OCI-LY3 (cell line): ENCODE measurements at regions not wholly inside any gene's neighbourhood (a gene's known extent, or its start where the extent isn't known, plus 50 kb on each side); places are given as distances from the start of the nearest gene placed in this dataset.

Experiments
- H2AFZ ChIP-seq: fragments of 200-600, 300-600 bp; shearing (Covaris generic); 2 replicates; pipeline ENCODE4 v1.6.0; 2014; ENCODE audit warnings: antibody characterized with exemption, low read depth, low read length
- H3K27ac ChIP-seq: fragments of 200-600, 300-600 bp; sonication (generic); 2 replicates; pipeline ENCODE4 v1.5.1; 2014; ENCODE audit warnings: mild to moderate bottlenecking, low read length, moderate library complexity, mixed read lengths
- H3K27me3 ChIP-seq: fragments of 200-600, 300-600 bp; sonication (generic); 2 replicates; pipeline ENCODE4 v1.6.1; 2014; ENCODE audit warnings: low read depth, low read length, mixed read lengths
- H3K36me3 ChIP-seq: fragments of 200-600, 300-600 bp; sonication (generic); replicated peaks from 2 replicates; pipeline ENCODE3; 2014; ENCODE audit warnings: low read depth, low read length, mixed read lengths
- H3K4me1 ChIP-seq: fragments of 300-600, 200-600 bp; sonication (generic); 2 replicates; pipeline ENCODE4 v1.6.1; 2014; ENCODE audit warnings: low read length, mixed read lengths
- H3K4me2 ChIP-seq: fragments of 200-600, 300-600 bp; sonication (generic); 2 replicates; pipeline ENCODE4 v1.6.1; 2014; ENCODE audit warnings: low read length, mixed read lengths
- H3K4me3 ChIP-seq: fragments of 300-600, 200-600 bp; sonication (generic); 2 replicates; pipeline ENCODE4 v1.5.1; 2014; ENCODE audit warnings: antibody characterized with exemption, mild to moderate bottlenecking, low read length, moderate library complexity
- H3K79me2 ChIP-seq: fragments of 300-600, 200-600 bp; shearing (Covaris generic); 2 replicates; pipeline ENCODE4 v1.6.1; 2014; ENCODE audit warnings: mild to moderate bottlenecking, low read length, mixed read lengths
- H3K9ac ChIP-seq: fragments of 300-600, 200-600 bp; shearing (Covaris generic); 2 replicates; pipeline ENCODE4 v1.6.0; 2014; ENCODE audit warnings: mild to moderate bottlenecking, low read length, moderate library complexity
- H3K9me3 ChIP-seq: fragments of 200-600, 300-600 bp; shearing (Covaris generic); 2 replicates; pipeline ENCODE4 v1.6.1; 2014; ENCODE audit warnings: low read length, mixed read lengths; ENCODE audit not compliant: insufficient read depth
- H4K20me1 ChIP-seq: fragments of 200-600, 300-600 bp; sonication (generic); 2 replicates; pipeline ENCODE4 v1.6.1; 2016; ENCODE audit warnings: low read length, mixed read lengths; ENCODE audit not compliant: insufficient read depth
- CTCF ChIP-seq: fragments of 200-600, 300-600 bp; sonication (generic); IDR thresholded peaks from 2 replicates; pipeline ENCODE4 v1.5.1; 2014; ENCODE audit warnings: antibody characterized with exemption, low read length, low read depth
- EZH2phosphoT487 ChIP-seq: fragments of 200-600 bp; shearing (Covaris generic); IDR thresholded peaks from 2 replicates; pipeline ENCODE4 v1.6.1; 2018; ENCODE audit warnings: antibody characterized with exemption, mixed run types, low read depth

- Histone ChIP-seq H3K4me1 (no peaks in the 10 kb centered on the region), H3K79me2 (no peaks in the 10 kb centered on the region), H3K27ac (no peak overlapping the region), H3K36me3 (no peaks in the 10 kb centered on the region), H3K9me3 (no peaks in the 10 kb centered on the region), H3K4me2 (no peak overlapping the region), H3K4me3 (no peak overlapping the region), H3K27me3 (no peaks in the 10 kb centered on the region), H2AFZ (no peak overlapping the region), H4K20me1 (no peaks in the 10 kb centered on the region), H3K9ac (no peak overlapping the region)
- TF ChIP-seq CTCF (no peak), EZH2phosphoT487 (no peak)
Observed at GRCh38 chr12:87756721-87757120, 272.5 kb downstream of the C12orf50 start.

- no peak overlapping the region for H3K27ac ChIP-seq
- H4K20me1 ChIP-seq = no peaks in the 10 kb centered on the region
- H3K4me2 ChIP-seq = no peak overlapping the region
- H3K79me2 ChIP-seq = no peaks in the 10 kb centered on the region
- no peak overlapping the region for H3K4me3 ChIP-seq
- no peaks in the 10 kb centered on the region for H3K27me3 ChIP-seq
- H3K9ac ChIP-seq = no peak overlapping the region
- no peaks in the 10 kb centered on the region for H3K4me1 ChIP-seq
- TF ChIP-seq CTCF (no peak), EZH2phosphoT487 (no peak)
- no peak overlapping the region for H2AFZ ChIP-seq
- no peaks in the 10 kb centered on the region for H3K9me3 ChIP-seq
- no peaks in the 10 kb centered on the region for H3K36me3 ChIP-seq
Observed at GRCh38 chr12:87756111-87756510, 273.1 kb downstream of the C12orf50 start.

- Histone ChIP-seq H3K27me3 (no peaks in the 10 kb centered on the region), H3K9ac (no peak overlapping the region), H2AFZ (no peak overlapping the region), H3K27ac (no peak overlapping the region), H3K79me2 (no peaks in the 10 kb centered on the region), H3K9me3 (no peaks in the 10 kb centered on the region), H3K4me3 (no peak overlapping the region), H3K4me1 (no peaks in the 10 kb centered on the region), H4K20me1 (no peaks in the 10 kb centered on the region), H3K4me2 (no peak overlapping the region), H3K36me3 (no peaks in the 10 kb centered on the region)
- TF ChIP-seq CTCF = no peak
- TF ChIP-seq EZH2phosphoT487 = no peak
Observed at GRCh38 chr12:87728931-87729593, 300.1 kb downstream of the C12orf50 start.

- H3K9me3 ChIP-seq = no peaks in the 10 kb centered on the region
- H3K36me3 ChIP-seq = no peaks in the 10 kb centered on the region
- TF ChIP-seq CTCF = no peak
- no peak for TF ChIP-seq EZH2phosphoT487
- no peaks in the 10 kb centered on the region for H4K20me1 ChIP-seq
- H3K27me3 ChIP-seq = no peaks in the 10 kb centered on the region
- H3K79me2 ChIP-seq = no peaks in the 10 kb centered on the region
- no peak overlapping the region for H2AFZ ChIP-seq
- H3K4me2 ChIP-seq = no peak overlapping the region
- no peak overlapping the region for H3K4me3 ChIP-seq
- H3K27ac ChIP-seq = no peak overlapping the region
- H3K9ac ChIP-seq = no peak overlapping the region
- no peaks in the 10 kb centered on the region for H3K4me1 ChIP-seq
Observed at GRCh38 chr12:87720967-87721366, 308.2 kb downstream of the C12orf50 start.
